ENCODE measurements at regions not wholly inside any gene's neighbourhood (a gene's known extent, or its start where the extent isn't known, plus 50 kb on each side); places are given as distances from the start of the nearest gene placed in this dataset.
"Not testable (repeated sequence)": the region's sequence is repeated elsewhere in the genome, so short reads cannot be mapped to it uniquely, and the experiment has no call there.

DNA sequence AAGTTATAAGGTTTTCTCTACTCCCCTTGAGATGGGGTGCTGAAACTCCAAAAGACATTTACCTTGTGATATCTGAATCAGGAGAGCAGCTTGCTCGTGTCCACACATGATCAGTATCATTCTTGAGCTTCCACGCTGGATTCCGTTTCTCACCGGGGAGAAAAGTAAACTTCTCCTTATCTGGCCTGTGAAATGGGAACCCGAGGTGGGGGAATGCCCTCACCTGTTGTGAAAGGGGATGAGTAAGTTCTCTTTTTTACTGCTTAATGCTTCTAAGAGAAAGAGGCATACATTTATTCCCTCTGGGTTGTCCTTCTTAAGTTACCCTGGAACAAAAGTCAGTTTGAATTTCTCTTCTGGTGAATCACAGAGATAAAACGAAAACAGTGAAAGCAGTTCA lies 440.5 kb upstream of the ADAMTS9 start:
- DNase-seq (ENCODE audit: low read depth) = no peak
- TF ChIP-seq, protein P1, sequence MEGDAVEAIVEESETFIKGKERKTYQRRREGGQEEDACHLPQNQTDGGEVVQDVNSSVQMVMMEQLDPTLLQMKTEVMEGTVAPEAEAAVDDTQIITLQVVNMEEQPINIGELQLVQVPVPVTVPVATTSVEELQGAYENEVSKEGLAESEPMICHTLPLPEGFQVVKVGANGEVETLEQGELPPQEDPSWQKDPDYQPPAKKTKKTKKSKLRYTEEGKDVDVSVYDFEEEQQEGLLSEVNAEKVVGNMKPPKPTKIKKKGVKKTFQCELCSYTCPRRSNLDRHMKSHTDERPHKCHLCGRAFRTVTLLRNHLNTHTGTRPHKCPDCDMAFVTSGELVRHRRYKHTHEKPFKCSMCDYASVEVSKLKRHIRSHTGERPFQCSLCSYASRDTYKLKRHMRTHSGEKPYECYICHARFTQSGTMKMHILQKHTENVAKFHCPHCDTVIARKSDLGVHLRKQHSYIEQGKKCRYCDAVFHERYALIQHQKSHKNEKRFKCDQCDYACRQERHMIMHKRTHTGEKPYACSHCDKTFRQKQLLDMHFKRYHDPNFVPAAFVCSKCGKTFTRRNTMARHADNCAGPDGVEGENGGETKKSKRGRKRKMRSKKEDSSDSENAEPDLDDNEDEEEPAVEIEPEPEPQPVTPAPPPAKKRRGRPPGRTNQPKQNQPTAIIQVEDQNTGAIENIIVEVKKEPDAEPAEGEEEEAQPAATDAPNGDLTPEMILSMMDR (IDR thresholded peaks at IDR 0.05; ENCODE audit: insufficient read depth, low read depth, low read length, missing control alignments) = no peak
- no peak overlapping the region for H3K4me3 ChIP-seq (ENCODE audit: low read depth, low read length)

- DNase-seq (ENCODE audit: low read depth) = no peak
- TF ChIP-seq, protein P1 (IDR thresholded peaks at IDR 0.05; ENCODE audit: insufficient read depth, low read depth, low read length, missing control alignments) = no peak
- no peak overlapping the region for H3K4me3 ChIP-seq (ENCODE audit: low read depth, low read length)
Measured at GRCh38 chr3:65126527-65127410, 439.0 kb upstream of the ADAMTS9 start.

DNA sequence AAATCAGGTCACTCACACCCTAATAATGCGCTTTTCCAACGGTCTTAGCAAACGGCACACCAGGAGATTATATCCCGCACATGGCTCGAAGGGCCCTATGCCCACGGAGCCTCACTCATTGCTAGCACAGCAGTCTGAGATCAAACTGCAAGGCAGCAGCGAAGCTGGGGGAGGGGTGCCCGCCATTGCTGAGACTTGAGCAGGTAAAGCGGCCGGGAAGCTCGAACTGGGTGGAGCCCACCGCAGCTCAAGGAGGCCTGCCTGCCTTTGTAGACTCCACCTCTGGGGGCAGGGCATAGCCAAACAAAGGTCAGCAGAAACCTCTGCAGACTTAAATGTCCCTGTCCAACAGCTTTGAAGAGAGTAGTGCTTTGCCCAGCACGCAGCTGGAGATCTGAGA lies 432.4 kb upstream of the ADAMTS9 start:
- DNase-seq (ENCODE audit: low read depth); H3K4me3 ChIP-seq (ENCODE audit: low read depth, low read length): not testable (repeated sequence)

DNA sequence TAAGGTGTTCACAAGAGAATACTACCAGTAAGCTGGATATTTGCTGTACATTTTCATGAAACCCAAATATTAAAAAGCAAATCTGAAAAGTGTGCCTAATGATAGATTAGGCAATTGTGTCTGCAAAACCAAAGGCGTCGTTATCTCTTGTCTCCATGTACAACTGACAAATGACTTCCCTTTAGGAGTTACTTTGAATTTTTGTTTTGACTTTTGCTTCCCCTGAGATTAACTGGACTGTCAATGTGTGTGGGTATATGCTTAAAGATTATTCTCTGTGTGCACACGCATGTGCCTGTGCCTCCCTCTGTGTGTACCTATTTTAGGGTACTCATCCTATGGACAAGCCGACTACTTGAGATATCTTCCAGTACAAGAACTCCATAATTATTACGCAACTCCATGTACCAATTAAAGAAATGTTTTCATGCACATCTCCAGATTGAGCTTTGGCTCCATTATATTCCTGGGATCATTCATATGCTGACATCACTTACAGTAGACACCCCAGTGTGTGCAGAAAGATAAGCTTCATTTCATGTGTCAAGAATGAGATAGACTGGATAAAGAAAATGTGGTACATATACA lies 431.2 kb upstream of the ADAMTS9 start:
- no peak for DNase-seq (ENCODE audit: low read depth)
- TF ChIP-seq, protein P1 (IDR thresholded peaks at IDR 0.05; ENCODE audit: insufficient read depth, low read depth, low read length, missing control alignments) = no peak

DNA sequence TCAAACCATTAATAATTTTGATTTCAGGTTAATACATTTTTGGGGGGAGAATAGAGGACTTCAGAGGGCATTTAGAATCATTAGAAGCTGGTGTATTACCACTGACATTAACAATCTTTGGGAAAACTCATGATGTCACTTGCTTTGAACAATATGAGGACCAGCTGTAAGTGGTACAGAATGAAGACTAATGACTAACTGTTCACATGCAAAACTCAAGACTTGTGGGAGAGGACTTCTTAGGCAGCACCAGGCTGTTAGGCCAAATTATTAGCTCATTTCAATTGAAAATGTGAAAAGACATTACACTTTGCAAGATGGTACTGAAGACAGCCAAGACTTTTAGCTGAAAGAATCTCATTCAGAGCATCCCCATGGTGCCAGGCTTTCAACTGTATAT lies 426.2 kb upstream of the ADAMTS9 start:
- no peak overlapping the region for H3K4me3 ChIP-seq (ENCODE audit: low read depth, low read length)
- TF ChIP-seq, protein P1 (IDR thresholded peaks at IDR 0.05; ENCODE audit: insufficient read depth, low read depth, low read length, missing control alignments) = no peak
- no peak for DNase-seq (ENCODE audit: low read depth)

More for the DNA sequence above, 431.2 kb upstream of the ADAMTS9 start:
- no peak overlapping the region for H3K4me3 ChIP-seq (ENCODE audit: low read depth, low read length)

DNA sequence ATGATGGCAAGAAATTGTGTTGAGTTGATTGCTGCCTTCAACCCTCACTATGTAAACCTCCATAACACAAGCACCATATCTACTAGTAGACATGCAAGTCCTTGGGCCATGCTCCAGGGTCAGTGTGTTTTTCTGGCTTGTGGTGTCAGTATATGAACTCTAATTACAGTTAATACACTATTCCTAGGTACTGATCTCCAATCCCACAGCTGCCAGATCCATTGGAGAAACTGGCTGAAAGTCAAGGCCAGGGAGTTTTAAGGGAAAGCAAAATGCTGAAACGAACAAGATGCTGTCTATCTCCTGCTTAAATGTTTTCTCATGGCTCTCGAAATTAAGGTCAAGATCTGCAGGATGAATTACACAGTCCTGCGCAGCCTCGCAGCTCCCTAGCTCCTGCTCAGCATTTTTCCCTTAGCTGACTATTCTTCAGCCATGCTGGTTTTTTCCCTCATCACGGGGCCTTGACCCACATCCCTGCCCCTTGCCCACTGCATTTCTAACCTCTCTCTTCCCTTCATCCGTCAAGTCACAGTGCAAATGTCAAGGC lies 425.0 kb upstream of the ADAMTS9 start:
- TF ChIP-seq, protein P1 (IDR thresholded peaks at IDR 0.05; ENCODE audit: insufficient read depth, low read depth, low read length, missing control alignments) = no peak
- DNase-seq (ENCODE audit: low read depth) = no peak
- no peak overlapping the region for H3K4me3 ChIP-seq (ENCODE audit: low read depth, low read length)

- no peak overlapping the region for H3K4me3 ChIP-seq (ENCODE audit: low read depth, low read length)
- TF ChIP-seq, protein P1 (IDR thresholded peaks at IDR 0.05; ENCODE audit: insufficient read depth, low read depth, low read length, missing control alignments) = no peak
- DNase-seq (ENCODE audit: low read depth) = no peak
Measured at GRCh38 chr3:65110661-65111060, 422.9 kb upstream of the ADAMTS9 start.

All from GM12865 (cell line).